Fibroblast of lung (primary cell): ENCODE measurements at regions not wholly inside any gene's neighbourhood (a gene's known extent, or its start where the extent isn't known, plus 50 kb on each side); places are given as distances from the start of the nearest gene placed in this dataset.

Experiments used
- DNase-seq, 2 donors: peaks; one replicate each; pipeline versions ENCODE4 v3.0.0 to v3.0.0-alpha.2; 2010; ENCODE audit warnings: low read depth in 2 of 2
- H2AFZ ChIP-seq: 2 replicates; pipeline ENCODE4 v1.5.1; 2012; ENCODE audit warnings: low read length, control low read depth, inconsistent platforms
- H3K27ac ChIP-seq: 2 replicates; pipeline ENCODE4 v1.5.1; 2011; ENCODE audit warnings: low read length, control low read depth; ENCODE audit not compliant: insufficient read depth
- H3K27me3 ChIP-seq: 2 replicates; pipeline ENCODE4 v1.5.1; 2011; ENCODE audit warnings: mild to moderate bottlenecking, low read length; ENCODE audit not compliant: control insufficient read depth, insufficient read depth
- H3K36me3 ChIP-seq: 2 replicates; pipeline ENCODE4 v1.5.1; 2011; ENCODE audit warnings: low read length; ENCODE audit not compliant: control insufficient read depth, insufficient read depth
- H3K4me1 ChIP-seq: 2 replicates; pipeline ENCODE4 v1.5.1; 2011; ENCODE audit warnings: low read length; ENCODE audit not compliant: control insufficient read depth, insufficient read depth; ENCODE audit errors: extremely low read depth
- H3K4me2 ChIP-seq: 2 replicates; pipeline ENCODE4 v1.5.1; 2011; ENCODE audit warnings: low read length, control low read depth; ENCODE audit not compliant: insufficient read depth; ENCODE audit errors: extremely low read depth
- H3K4me3 ChIP-seq, 4 experiments: fragments of 200-600 bp in 1 of 4; sonication (generic) in 1 of 4; replicated peaks in 1 of 4; 2 replicates each; pipeline ENCODE4 v1.5.1; 2011 to 2016; ENCODE audit warnings: low read length in 4 of 4, low read depth in 3 of 4, mild to moderate bottlenecking in 3 of 4, control low read depth in 2 of 4, inconsistent platforms in 1 of 4, mixed read lengths in 1 of 4; ENCODE audit not compliant: insufficient read depth in 1 of 4; ENCODE audit errors: control extremely low read depth in 1 of 4
- H3K79me2 ChIP-seq: 2 replicates; pipeline ENCODE4 v1.5.1; 2012; ENCODE audit warnings: mild to moderate bottlenecking, low read length, inconsistent platforms; ENCODE audit not compliant: control insufficient read depth, insufficient read depth
- H3K9ac ChIP-seq: 2 replicates; pipeline ENCODE4 v1.5.1; 2011; ENCODE audit warnings: mild to moderate bottlenecking, low read length, control low read depth; ENCODE audit not compliant: insufficient read depth
- H3K9me3 ChIP-seq: 2 replicates; pipeline ENCODE4 v1.5.1; 2012; ENCODE audit warnings: low read depth, low read length; ENCODE audit not compliant: control insufficient read depth, insufficient read depth
- H4K20me1 ChIP-seq: 2 replicates; pipeline ENCODE4 v1.5.1; 2011; ENCODE audit warnings: low read length; ENCODE audit not compliant: control insufficient read depth, insufficient read depth; ENCODE audit errors: extremely low read depth
- CTCF ChIP-seq, 2 donors: IDR thresholded peaks in 1 of 2; conservative IDR thresholded peaks in 1 of 2; 1 replicate in 1 of 2; 2 replicates in 1 of 2; pipeline ENCODE4 v1.5.1; 2011 to 2012; ENCODE audit warnings: low read length in 2 of 2, control low read depth in 1 of 2, inconsistent platforms in 1 of 2, low read depth in 1 of 2, mild to moderate bottlenecking in 1 of 2
- EZH2 ChIP-seq: IDR thresholded peaks from 2 replicates; pipeline ENCODE4 v1.5.1; 2012; ENCODE audit warnings: low read length, control low read depth, mild to moderate bottlenecking; ENCODE audit errors: missing control alignments

- Histone ChIP-seq H3K27me3 (no peaks in the 10 kb centered on the region), H3K9ac (no peak overlapping the region), H3K27ac (no peak overlapping the region), H3K4me1 (no peaks in the 10 kb centered on the region), H3K79me2 (no peaks in the 10 kb centered on the region), H3K4me3 (no peak overlapping the region), H4K20me1 (no peaks in the 10 kb centered on the region), H3K4me2 (no peak overlapping the region), H2AFZ (no peak overlapping the region), H3K9me3 (no peaks in the 10 kb centered on the region), H3K36me3 (no peaks in the 10 kb centered on the region)
- no peak for TF ChIP-seq EZH2
- no peak for DNase-seq
Measured at GRCh38 chr5:112061666-112062065, 304.7 kb upstream of the NREP start.

GRCh38 chr5:112059579-112060135 is 302.7 kb upstream of the NREP start:
- Histone ChIP-seq H3K9me3 (no peaks in the 10 kb centered on the region), H3K27ac (no peak overlapping the region), H3K79me2 (no peaks in the 10 kb centered on the region), H4K20me1 (no peaks in the 10 kb centered on the region), H2AFZ (no peak overlapping the region), H3K4me3 (no peak overlapping the region), H3K4me1 (no peaks in the 10 kb centered on the region), H3K4me2 (no peak overlapping the region), H3K36me3 (no peaks in the 10 kb centered on the region), H3K27me3 (no peaks in the 10 kb centered on the region), H3K9ac (no peak overlapping the region)
- no peak for TF ChIP-seq CTCF (conservative IDR thresholded peaks at IDR 0.05 in 1 of 2, IDR thresholded peaks at IDR 0.05 in 1 of 2; ENCODE audit: low read depth in 1 of 2, low read length in 2 of 2)
- no peak for TF ChIP-seq EZH2
- peak in 1 of 2 donors; percentile 25 for DNase-seq

GRCh38 chr5:112049738-112050137 is 292.7 kb upstream of the NREP start:
- Histone ChIP-seq H3K79me2 (no peaks in the 10 kb centered on the region), H3K27me3 (no peaks in the 10 kb centered on the region), H3K4me3 (no peak overlapping the region), H3K4me1 (no peaks in the 10 kb centered on the region), H3K9me3 (no peaks in the 10 kb centered on the region), H3K36me3 (no peaks in the 10 kb centered on the region), H4K20me1 (no peaks in the 10 kb centered on the region), H3K27ac (no peak overlapping the region), H3K9ac (no peak overlapping the region), H3K4me2 (no peak overlapping the region), H2AFZ (no peak overlapping the region)
- no peak for TF ChIP-seq CTCF (conservative IDR thresholded peaks at IDR 0.05 in 1 of 2, IDR thresholded peaks at IDR 0.05 in 1 of 2; ENCODE audit: low read depth in 1 of 2, low read length in 2 of 2)
- no peak for TF ChIP-seq EZH2
- DNase-seq = peak in 1 of 2 donors; percentile 32
